Large intestine (tissue), 3 donors: ENCODE measurements at regions not wholly inside any gene's neighbourhood (a gene's known extent, or its start where the extent isn't known, plus 50 kb on each side); places are given as distances from the start of the nearest gene placed in this dataset.

Experiments
- DNase-seq, 2 donors: peaks; one replicate each; pipeline versions ENCODE4 v3.0.0 to v3.0.0-alpha.2; 2013
- H3K27ac ChIP-seq: one replicate; pipeline ENCODE4 v1.5.1; 2013; ENCODE audit warnings: low read length
- H3K27me3 ChIP-seq: 2 replicates; pipeline ENCODE4 v1.6.1; 2013; ENCODE audit warnings: low read length; ENCODE audit not compliant: control insufficient read depth, insufficient read depth
- H3K36me3 ChIP-seq: 2 replicates; pipeline ENCODE4 v1.6.1; 2013; ENCODE audit warnings: low read length; ENCODE audit not compliant: control insufficient read depth, insufficient read depth
- H3K4me1 ChIP-seq: one replicate; pipeline ENCODE4 v1.6.1; 2013; ENCODE audit warnings: low read length; ENCODE audit not compliant: control insufficient read depth, insufficient read depth
- H3K4me3 ChIP-seq: one replicate; pipeline ENCODE4 v1.5.1; 2013; ENCODE audit warnings: low read length
- H3K9me3 ChIP-seq: one replicate; pipeline ENCODE4 v1.6.1; 2013; ENCODE audit warnings: mild to moderate bottlenecking, low read depth, low read length, moderate library complexity; ENCODE audit not compliant: control insufficient read depth
- WGBS: methylation state at CpG from one replicate; pipeline ENCODE4 v1.1.5; 2013; ENCODE audit warnings: low lambda C conversion rate; ENCODE audit not compliant: insufficient coverage; 5-methylcytosine and 5-hydroxymethylcytosine counted together

- Histone ChIP-seq H3K4me3 (no peak overlapping the region), H3K27me3 (no peaks in the 10 kb centered on the region), H3K4me1 (no peaks in the 10 kb centered on the region), H3K27ac (no peak overlapping the region), H3K36me3 (no peaks in the 10 kb centered on the region), H3K9me3 (no peaks in the 10 kb centered on the region)
- no peak for DNase-seq
- no CpG with 5 or more reads among the region's 1 CpG for WGBS
Observed at GRCh38 chr1:81600363-81600762, 200.4 kb upstream of the ADGRL2 start.

- Histone ChIP-seq H3K27ac (no peak overlapping the region), H3K4me3 (no peak overlapping the region), H3K27me3 (no peaks in the 10 kb centered on the region), H3K4me1 (no peaks in the 10 kb centered on the region), H3K36me3 (no peaks in the 10 kb centered on the region), H3K9me3 (no peaks in the 10 kb centered on the region)
- DNase-seq = no peak
- no CpG with 5 or more reads among the region's 4 CpGs for WGBS
Observed at GRCh38 chr1:81598623-81599022, 202.1 kb upstream of the ADGRL2 start.

- Histone ChIP-seq H3K4me1 (no peaks in the 10 kb centered on the region), H3K27ac (no peak overlapping the region), H3K4me3 (no peak overlapping the region), H3K36me3 (no peaks in the 10 kb centered on the region), H3K9me3 (no peaks in the 10 kb centered on the region), H3K27me3 (no peaks in the 10 kb centered on the region)
- 100% methylated on average over 1 of the region's 3 CpGs for WGBS
- no peak for DNase-seq
Observed at GRCh38 chr1:81597720-81598426, 202.9 kb upstream of the ADGRL2 start.

- DNase-seq = no peak
- Histone ChIP-seq H3K36me3 (no peaks in the 10 kb centered on the region), H3K4me1 (no peaks in the 10 kb centered on the region), H3K27me3 (no peaks in the 10 kb centered on the region), H3K27ac (no peak overlapping the region), H3K4me3 (no peak overlapping the region), H3K9me3 (no peaks in the 10 kb centered on the region)
- WGBS = 100% methylated on average over 1 of the region's 14 CpGs
Observed at GRCh38 chr1:81596341-81596740, 204.4 kb upstream of the ADGRL2 start.

- Histone ChIP-seq H3K27ac (no peak overlapping the region), H3K4me1 (no peaks in the 10 kb centered on the region), H3K36me3 (no peaks in the 10 kb centered on the region), H3K4me3 (no peak overlapping the region), H3K9me3 (no peaks in the 10 kb centered on the region), H3K27me3 (no peaks in the 10 kb centered on the region)
- DNase-seq = no peak
- 0% methylated on average over 1 of the region's 1 CpG for WGBS
Observed at GRCh38 chr1:81594206-81594605, 206.5 kb upstream of the ADGRL2 start.

- no peak for DNase-seq
- H3K27me3 ChIP-seq = no peaks in the 10 kb centered on the region
- no peaks in the 10 kb centered on the region for H3K4me1 ChIP-seq
- H3K27ac ChIP-seq = no peak overlapping the region
- WGBS = no CpG with 5 or more reads among the region's 2 CpGs
- H3K4me3 ChIP-seq = no peak overlapping the region
- H3K36me3 ChIP-seq = no peaks in the 10 kb centered on the region
- H3K9me3 ChIP-seq = no peaks in the 10 kb centered on the region
Observed at GRCh38 chr1:81592233-81592632, 208.5 kb upstream of the ADGRL2 start.

- WGBS = 100% methylated on average over 3 of the region's 5 CpGs
- Histone ChIP-seq H3K9me3 (no peaks in the 10 kb centered on the region), H3K36me3 (no peaks in the 10 kb centered on the region), H3K27ac (no peak overlapping the region), H3K4me3 (no peak overlapping the region), H3K27me3 (no peaks in the 10 kb centered on the region), H3K4me1 (no peaks in the 10 kb centered on the region)
- no peak for DNase-seq
Observed at GRCh38 chr1:81590171-81590570, 210.6 kb upstream of the ADGRL2 start.

- no peak for DNase-seq
- Histone ChIP-seq H3K27me3 (no peaks in the 10 kb centered on the region), H3K4me3 (no peak overlapping the region), H3K36me3 (no peaks in the 10 kb centered on the region), H3K9me3 (no peaks in the 10 kb centered on the region), H3K4me1 (no peaks in the 10 kb centered on the region), H3K27ac (no peak overlapping the region)
- WGBS = no CpG with 5 or more reads among the region's 3 CpGs
Observed at GRCh38 chr1:81588149-81588548, 212.6 kb upstream of the ADGRL2 start.

GRCh38 chr1:81587426-81587825, 213.3 kb upstream of the ADGRL2 start:
- DNase-seq = no peak
- Histone ChIP-seq H3K36me3 (no peaks in the 10 kb centered on the region), H3K4me1 (no peaks in the 10 kb centered on the region), H3K27me3 (no peaks in the 10 kb centered on the region), H3K27ac (no peak overlapping the region), H3K4me3 (no peak overlapping the region), H3K9me3 (no peaks in the 10 kb centered on the region)
- WGBS = 91% methylated on average over 2 of the region's 2 CpGs

GRCh38 chr1:81585371-81585770, 215.4 kb upstream of the ADGRL2 start:
- no peak overlapping the region for H3K27ac ChIP-seq
- no peaks in the 10 kb centered on the region for H3K36me3 ChIP-seq
- no CpG with 5 or more reads among the region's 2 CpGs for WGBS
- DNase-seq = peak; percentile 2 to 41
- H3K4me1 ChIP-seq = no peaks in the 10 kb centered on the region
- H3K27me3 ChIP-seq = no peaks in the 10 kb centered on the region
- no peak overlapping the region for H3K4me3 ChIP-seq
- no peaks in the 10 kb centered on the region for H3K9me3 ChIP-seq

- 76% methylated on average over 4 of the region's 6 CpGs for WGBS
Observed at GRCh38 chr1:81584398-81584797, 216.3 kb upstream of the ADGRL2 start.

More at GRCh38 chr1:81584398-81584797, 216.3 kb upstream of the ADGRL2 start:
- Histone ChIP-seq H3K9me3 (no peaks in the 10 kb centered on the region), H3K4me3 (no peak overlapping the region), H3K27me3 (no peaks in the 10 kb centered on the region), H3K4me1 (no peaks in the 10 kb centered on the region), H3K36me3 (no peaks in the 10 kb centered on the region), H3K27ac (no peak overlapping the region)
- no peak for DNase-seq
